Sigmoid colon (tissue), 6 donors: ENCODE measurements at regions not wholly inside any gene's neighbourhood (a gene's known extent, or its start where the extent isn't known, plus 50 kb on each side); places are given as distances from the start of the nearest gene placed in this dataset.

Source experiments
- DNase-seq: peaks from one replicate; pipeline ENCODE4 v3.0.0-alpha.2; 2019
- H3K27ac ChIP-seq, 4 donors: fragments of 200-600 bp; sonication (generic); one replicate each; pipeline ENCODE4 v1.5.1; 2016 to 2019; ENCODE audit warnings: mild to moderate bottlenecking in 1 of 4
- H3K27me3 ChIP-seq, 3 donors: fragments of 200-600 bp; sonication (generic); one replicate each; pipeline ENCODE4 v1.5.1; 2019; ENCODE audit warnings: mild to moderate bottlenecking in 1 of 3
- H3K36me3 ChIP-seq, 4 donors: fragments of 200-600 bp; sonication (generic); one replicate each; pipeline ENCODE4 v1.5.1; 2016 to 2019
- H3K4me1 ChIP-seq, 4 donors: fragments of 200-600 bp; sonication (generic); one replicate each; pipeline ENCODE4 v1.5.1; 2017 to 2019
- H3K4me3 ChIP-seq, 4 donors: fragments of 200-600 bp; sonication (generic); one replicate each; pipeline ENCODE4 v1.5.1; 2017 to 2019; ENCODE audit warnings: mild to moderate bottlenecking in 2 of 4, moderate library complexity in 1 of 4
- H3K9me3 ChIP-seq, 4 donors: fragments of 200-600 bp in 3 of 4; sonication (generic) in 3 of 4; one replicate each; pipeline versions ENCODE4 v1.5.1 to v1.6.1; 2013 to 2019
- EP300 ChIP-seq, 4 donors: sonication (generic); formaldehyde crosslinking; IDR thresholded peaks; one replicate each; pipeline ENCODE4 v1.6.1; 2017; ENCODE audit warnings: antibody characterized with exemption in 4 of 4
- POLR2A ChIP-seq, 2 donors: fragments of 450-650 bp; IDR thresholded peaks; one replicate each; pipeline ENCODE4 v1.6.1; 2016; ENCODE audit warnings: antibody characterized with exemption in 2 of 2, mild to moderate bottlenecking in 2 of 2, moderate library complexity in 2 of 2
- POLR2AphosphoS5 ChIP-seq, 4 donors: sonication (generic); formaldehyde crosslinking; IDR thresholded peaks; one replicate each; pipeline ENCODE4 v1.6.1; 2017; ENCODE audit warnings: antibody characterized with exemption in 4 of 4
- WGBS, 2 donors: extraction: QIAGEN DNeasy Blood & Tissue Kit; methylation state at CpG; one replicate each; pipeline ENCODE4 v1.1.7; 2013; 5-methylcytosine and 5-hydroxymethylcytosine counted together
- intact Hi-C: fragments of 100-400 bp; cut with DNase I; formaldehyde crosslinking; loops from one replicate; pipeline ENCODE4 v1.15.1; 2023
- TF ChIP-seq, protein P1 (sequence below), 4 experiments: fragments of 450-650 bp in 3 of 4; fragments of 200-600 bp in 1 of 4; IDR thresholded peaks; one replicate each; pipeline ENCODE4 v1.5.1; 2016 to 2019; ENCODE audit warnings: antibody characterized with exemption in 4 of 4, mild to moderate bottlenecking in 3 of 4, moderate library complexity in 2 of 4
- donor health status: healthy with polysubstance abuse.
- donor health status: healthy.

- intact Hi-C loops, result no loop called here
- DNase-seq, result no peak
- WGBS, 2 donors, result 67 to 75% methylated on average over 7 of the region's 7 CpGs
- Histone ChIP-seq H3K27me3 (no peaks in the 10 kb centered on the region), H3K4me1 (peaks cover 0 to 22% (median 17%) of the 10 kb centered on the region in 4 donors), H3K4me3 (no peak overlapping the region), H3K27ac (no peak overlapping the region), H3K9me3 (no peaks in the 10 kb centered on the region), H3K36me3 (no peaks in the 10 kb centered on the region)
- TF ChIP-seq POLR2A (IDR thresholded peaks at IDR 0.05), result no peak
- TF ChIP-seq EP300 (IDR thresholded peaks at IDR 0.05), result no peak
- no peak for TF ChIP-seq POLR2AphosphoS5 (IDR thresholded peaks at IDR 0.05)
- TF ChIP-seq, protein P1, sequence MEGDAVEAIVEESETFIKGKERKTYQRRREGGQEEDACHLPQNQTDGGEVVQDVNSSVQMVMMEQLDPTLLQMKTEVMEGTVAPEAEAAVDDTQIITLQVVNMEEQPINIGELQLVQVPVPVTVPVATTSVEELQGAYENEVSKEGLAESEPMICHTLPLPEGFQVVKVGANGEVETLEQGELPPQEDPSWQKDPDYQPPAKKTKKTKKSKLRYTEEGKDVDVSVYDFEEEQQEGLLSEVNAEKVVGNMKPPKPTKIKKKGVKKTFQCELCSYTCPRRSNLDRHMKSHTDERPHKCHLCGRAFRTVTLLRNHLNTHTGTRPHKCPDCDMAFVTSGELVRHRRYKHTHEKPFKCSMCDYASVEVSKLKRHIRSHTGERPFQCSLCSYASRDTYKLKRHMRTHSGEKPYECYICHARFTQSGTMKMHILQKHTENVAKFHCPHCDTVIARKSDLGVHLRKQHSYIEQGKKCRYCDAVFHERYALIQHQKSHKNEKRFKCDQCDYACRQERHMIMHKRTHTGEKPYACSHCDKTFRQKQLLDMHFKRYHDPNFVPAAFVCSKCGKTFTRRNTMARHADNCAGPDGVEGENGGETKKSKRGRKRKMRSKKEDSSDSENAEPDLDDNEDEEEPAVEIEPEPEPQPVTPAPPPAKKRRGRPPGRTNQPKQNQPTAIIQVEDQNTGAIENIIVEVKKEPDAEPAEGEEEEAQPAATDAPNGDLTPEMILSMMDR (IDR thresholded peaks at IDR 0.05), result no peak
Measured at GRCh38 chr1:14482784-14483450, 115.6 kb upstream of the KAZN start.

- H3K36me3 ChIP-seq, result no peaks in the 10 kb centered on the region
- H3K27me3 ChIP-seq, result no peaks in the 10 kb centered on the region
- peaks cover 0 to 24% (median 17%) of the 10 kb centered on the region in 4 donors for H3K4me1 ChIP-seq
- 93 to 95% methylated on average over 5 of the region's 5 CpGs for WGBS, 2 donors
- DNase-seq, result no peak
- intact Hi-C loops, result no loop called here
- H3K4me3 ChIP-seq, result no peak overlapping the region
- no peak overlapping the region for H3K27ac ChIP-seq
- TF ChIP-seq EP300 (IDR thresholded peaks at IDR 0.05), result no peak
- no peak for TF ChIP-seq POLR2AphosphoS5 (IDR thresholded peaks at IDR 0.05)
- no peaks in the 10 kb centered on the region for H3K9me3 ChIP-seq
Measured at GRCh38 chr1:14485285-14485684, 113.2 kb upstream of the KAZN start.

DNA sequence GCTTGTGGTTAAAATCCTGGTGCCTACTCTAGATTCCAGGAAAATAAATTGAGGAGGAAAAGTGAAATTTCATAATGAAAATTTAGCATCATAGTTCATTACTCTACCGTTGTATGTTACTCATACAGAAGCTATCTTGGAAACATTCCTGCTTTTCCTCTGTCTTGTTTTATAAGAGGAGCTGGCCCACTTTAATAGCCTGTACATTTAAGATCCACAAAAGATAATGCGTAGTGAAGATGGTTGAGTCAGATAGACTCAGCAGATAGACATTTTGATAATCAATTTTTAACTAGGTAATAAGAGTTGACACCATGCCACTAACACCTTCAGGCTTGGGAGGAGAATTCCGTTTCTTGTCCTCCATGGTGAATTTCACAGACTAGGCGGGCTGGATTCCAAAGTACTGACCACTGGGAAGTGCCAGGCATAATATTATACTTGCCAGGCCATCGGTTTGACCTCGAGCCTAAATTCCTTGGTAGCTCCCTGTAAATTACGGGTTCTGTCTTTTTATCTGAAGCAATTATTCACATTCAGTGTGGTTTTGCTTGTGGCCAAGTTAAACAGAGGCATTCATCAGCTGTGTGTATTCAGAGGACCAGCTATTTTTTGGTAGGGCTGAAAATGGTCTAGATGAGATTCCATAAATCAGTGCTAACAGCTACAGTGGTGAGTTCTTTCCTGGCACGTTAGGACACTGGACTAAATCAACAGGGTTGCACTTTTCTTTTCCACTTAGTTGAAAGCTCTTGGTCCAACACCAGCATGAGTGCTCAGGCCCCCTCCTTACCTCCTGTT lies 111.9 kb upstream of the KAZN start:
- no peak overlapping the region for H3K4me3 ChIP-seq
- peaks cover 0 to 24% (median 17%) of the 10 kb centered on the region in 4 donors for H3K4me1 ChIP-seq
- no peaks in the 10 kb centered on the region for H3K36me3 ChIP-seq
- H3K27ac ChIP-seq, result peak overlapping the region; percentile 31 to 65 (median 34)
- TF ChIP-seq POLR2AphosphoS5 (IDR thresholded peaks at IDR 0.05) (peak in 2 of 4 donors; percentile 29 to 66), EP300 (IDR thresholded peaks at IDR 0.05) (peak in 1 of 4 donors; percentile 11), POLR2A (IDR thresholded peaks at IDR 0.05) (no peak)
- TF ChIP-seq, protein P1 (IDR thresholded peaks at IDR 0.05), result no peak
- H3K9me3 ChIP-seq, result no peaks in the 10 kb centered on the region
- no peaks in the 10 kb centered on the region for H3K27me3 ChIP-seq
- intact Hi-C loops, result no loop called here
- no peak for DNase-seq
- WGBS, 2 donors, result 68 to 81% methylated on average over 8 of the region's 8 CpGs

DNA sequence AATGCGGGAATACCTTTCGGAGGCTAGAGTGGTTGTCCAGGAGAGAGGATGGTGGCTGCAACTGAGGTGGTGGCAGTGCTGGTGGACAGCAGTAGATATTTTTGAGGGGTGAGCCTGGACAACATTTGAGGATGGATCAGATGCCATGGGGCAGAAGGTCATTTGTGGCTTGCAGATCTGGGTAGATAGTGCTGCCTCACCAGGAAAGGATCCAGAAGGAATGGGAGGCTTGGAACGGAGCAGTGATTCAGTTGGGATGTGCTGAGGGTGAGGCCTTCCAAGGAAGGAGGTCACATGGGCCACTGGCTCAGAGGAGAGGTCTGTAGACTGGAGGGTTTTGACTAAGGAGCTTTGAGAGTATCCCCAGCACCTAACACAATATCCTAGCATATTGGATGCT lies 110.8 kb upstream of the KAZN start:
- H3K27me3 ChIP-seq, result no peaks in the 10 kb centered on the region
- no peaks in the 10 kb centered on the region for H3K36me3 ChIP-seq
- no peak overlapping the region for H3K4me3 ChIP-seq
- H3K27ac ChIP-seq, result peak overlapping the region in 1 of 4 donors; percentile 65
- H3K9me3 ChIP-seq, result no peaks in the 10 kb centered on the region
- peaks cover 0 to 24% (median 17%) of the 10 kb centered on the region in 4 donors for H3K4me1 ChIP-seq
- no peak for DNase-seq
- TF ChIP-seq, protein P1 (IDR thresholded peaks at IDR 0.05), result no peak
- TF ChIP-seq EP300 (IDR thresholded peaks at IDR 0.05), result no peak
- TF ChIP-seq POLR2AphosphoS5 (IDR thresholded peaks at IDR 0.05), result no peak
- TF ChIP-seq POLR2A (IDR thresholded peaks at IDR 0.05), result no peak
- 70 to 87% methylated on average over 3 of the region's 3 CpGs for WGBS, 2 donors
- intact Hi-C loops, result no loop called here

DNA sequence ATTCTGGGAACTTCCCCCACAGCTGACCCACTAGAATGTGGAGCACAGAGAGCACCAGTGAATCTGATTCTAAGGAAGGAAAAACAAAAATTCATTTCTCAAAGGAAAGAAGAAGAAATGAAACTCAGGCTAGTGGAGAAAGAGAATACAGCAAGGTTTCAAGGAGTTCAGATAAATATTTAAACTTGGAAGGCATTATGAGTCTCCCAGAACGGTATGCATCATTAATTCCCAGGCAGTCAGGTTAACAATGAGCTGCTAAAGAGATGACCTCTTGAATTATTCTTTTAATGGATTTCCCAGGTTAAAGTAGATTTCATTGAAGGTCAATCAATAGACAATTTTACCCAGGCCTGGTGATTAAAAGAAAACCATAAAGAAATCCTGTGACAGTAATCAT lies 103.6 kb upstream of the KAZN start:
- no peak overlapping the region for H3K4me3 ChIP-seq
- H3K4me1 ChIP-seq, result peaks cover 0 to 18% (median 7%) of the 10 kb centered on the region in 4 donors
- TF ChIP-seq, protein P1 (IDR thresholded peaks at IDR 0.05), result no peak
- TF ChIP-seq EP300 (IDR thresholded peaks at IDR 0.05), result no peak
- no peak for TF ChIP-seq POLR2A (IDR thresholded peaks at IDR 0.05)
- no peak for TF ChIP-seq POLR2AphosphoS5 (IDR thresholded peaks at IDR 0.05)
- intact Hi-C loops, result no loop called here
- H3K27me3 ChIP-seq, result no peaks in the 10 kb centered on the region
- WGBS, 2 donors, result 70 to 81% methylated on average over 1 of the region's 1 CpG
- DNase-seq, result no peak
- no peaks in the 10 kb centered on the region for H3K36me3 ChIP-seq
- no peaks in the 10 kb centered on the region for H3K9me3 ChIP-seq
- no peak overlapping the region for H3K27ac ChIP-seq
